ENCODE measurements at regions not wholly inside any gene's neighbourhood (a gene's known extent, or its start where the extent isn't known, plus 50 kb on each side); places are given as distances from the start of the nearest gene placed in this dataset.

DNA sequence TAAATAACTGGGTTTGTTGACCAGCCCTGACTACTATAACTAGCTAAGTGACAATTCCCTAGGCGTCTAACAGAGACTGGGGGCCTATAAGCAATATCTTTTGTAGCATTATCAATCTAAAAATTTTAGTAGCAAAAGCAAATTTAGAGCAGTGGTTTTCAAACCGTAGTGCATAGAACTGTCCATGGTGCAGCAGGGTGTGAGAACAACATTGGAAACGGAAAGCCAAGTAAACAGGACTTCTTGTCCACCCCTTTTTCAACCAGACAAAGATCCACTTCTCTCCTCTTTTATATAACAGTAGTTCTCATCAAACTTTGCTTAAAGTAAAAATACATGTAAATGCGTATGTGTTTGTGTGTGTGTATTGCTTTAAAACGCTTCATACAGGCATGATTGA is 1099.1 kb upstream of the ATXN8OS start:
- H2AFZ ChIP-seq (replicated peaks) = no peak overlapping the region
- Mint-ChIP-seq H3K27ac (no peak overlapping the region), H3K27me3 (ENCODE audit: insufficient read depth, low read depth) (no peaks in the 10 kb centered on the region), H3K9me3 (peaks cover 5% of the 10 kb centered on the region), H3K4me3 (no peak overlapping the region), H3K36me3 (no peaks in the 10 kb centered on the region), H3K4me1 (no peaks in the 10 kb centered on the region)
- peaks cover 8% of the 10 kb centered on the region for H3F3A ChIP-seq (ENCODE audit: low read depth)
- no peaks in the 10 kb centered on the region for H3K36me3 ChIP-seq
- TF ChIP-seq, protein P1, sequence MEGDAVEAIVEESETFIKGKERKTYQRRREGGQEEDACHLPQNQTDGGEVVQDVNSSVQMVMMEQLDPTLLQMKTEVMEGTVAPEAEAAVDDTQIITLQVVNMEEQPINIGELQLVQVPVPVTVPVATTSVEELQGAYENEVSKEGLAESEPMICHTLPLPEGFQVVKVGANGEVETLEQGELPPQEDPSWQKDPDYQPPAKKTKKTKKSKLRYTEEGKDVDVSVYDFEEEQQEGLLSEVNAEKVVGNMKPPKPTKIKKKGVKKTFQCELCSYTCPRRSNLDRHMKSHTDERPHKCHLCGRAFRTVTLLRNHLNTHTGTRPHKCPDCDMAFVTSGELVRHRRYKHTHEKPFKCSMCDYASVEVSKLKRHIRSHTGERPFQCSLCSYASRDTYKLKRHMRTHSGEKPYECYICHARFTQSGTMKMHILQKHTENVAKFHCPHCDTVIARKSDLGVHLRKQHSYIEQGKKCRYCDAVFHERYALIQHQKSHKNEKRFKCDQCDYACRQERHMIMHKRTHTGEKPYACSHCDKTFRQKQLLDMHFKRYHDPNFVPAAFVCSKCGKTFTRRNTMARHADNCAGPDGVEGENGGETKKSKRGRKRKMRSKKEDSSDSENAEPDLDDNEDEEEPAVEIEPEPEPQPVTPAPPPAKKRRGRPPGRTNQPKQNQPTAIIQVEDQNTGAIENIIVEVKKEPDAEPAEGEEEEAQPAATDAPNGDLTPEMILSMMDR (IDR thresholded peaks at IDR 0.05) = no peak
- no peak for TF ChIP-seq EZH2 (IDR thresholded peaks at IDR 0.05)
- no peak for TF ChIP-seq EZH2phosphoT487 (IDR thresholded peaks at IDR 0.05)
- H3K4me3 ChIP-seq = no peak overlapping the region
- no peak for DNase-seq (ENCODE audit: low spot score)
- no peaks in the 10 kb centered on the region for H3K79me2 ChIP-seq (ENCODE audit: low read depth)
- H3K27ac ChIP-seq = no peak overlapping the region
- no peaks in the 10 kb centered on the region for H4K20me1 ChIP-seq (ENCODE audit: low read depth)
- H3K9me3 ChIP-seq (ENCODE audit: low read depth) = no peaks in the 10 kb centered on the region
- no peak overlapping the region for H3K4me2 ChIP-seq
- no peaks in the 10 kb centered on the region for H3K27me3 ChIP-seq
- no peak overlapping the region for H3K9ac ChIP-seq
- peaks cover 2% of the 10 kb centered on the region for H3K4me1 ChIP-seq

DNA sequence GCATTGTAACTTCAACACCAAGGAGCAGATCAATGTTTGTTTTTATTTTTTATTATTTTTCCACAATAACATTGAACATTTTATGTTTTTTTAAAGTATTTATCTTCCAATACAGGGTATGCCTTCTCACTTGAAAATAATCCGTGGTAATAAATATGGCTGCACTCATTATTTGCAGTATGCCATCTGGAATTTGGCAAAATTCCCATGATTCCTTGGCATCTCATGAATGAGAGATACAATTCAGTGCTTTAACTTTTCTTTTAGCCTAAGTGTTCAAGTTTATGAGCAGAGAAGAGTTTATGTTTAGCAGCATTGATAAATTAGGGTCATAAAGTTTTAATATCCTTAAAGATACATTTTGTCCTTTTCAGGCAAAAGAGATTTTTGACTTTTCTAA is 1109.6 kb upstream of the ATXN8OS start:
- no peaks in the 10 kb centered on the region for H3K36me3 Mint-ChIP-seq
- H3K9me3 Mint-ChIP-seq = peaks cover 26% of the 10 kb centered on the region
- peaks cover 6% of the 10 kb centered on the region for H3K9me3 ChIP-seq (ENCODE audit: low read depth)
- no peaks in the 10 kb centered on the region for H3K36me3 ChIP-seq
- no peaks in the 10 kb centered on the region for H3K4me1 ChIP-seq
- no peaks in the 10 kb centered on the region for H3K79me2 ChIP-seq (ENCODE audit: low read depth)
- H3K9ac ChIP-seq = no peak overlapping the region
- H3F3A ChIP-seq (ENCODE audit: low read depth) = no peaks in the 10 kb centered on the region
- no peak overlapping the region for H3K4me3 ChIP-seq
- no peaks in the 10 kb centered on the region for H4K20me1 ChIP-seq (ENCODE audit: low read depth)
- H3K27ac ChIP-seq = no peak overlapping the region
- H3K27me3 Mint-ChIP-seq (ENCODE audit: insufficient read depth, low read depth) = peaks cover 3% of the 10 kb centered on the region
- H3K4me3 Mint-ChIP-seq = no peak overlapping the region
- H2AFZ ChIP-seq (replicated peaks) = no peak overlapping the region
- H3K4me1 Mint-ChIP-seq = no peaks in the 10 kb centered on the region
- TF ChIP-seq, protein P1 (IDR thresholded peaks at IDR 0.05) = no peak
- no peak for TF ChIP-seq EZH2phosphoT487 (IDR thresholded peaks at IDR 0.05)
- TF ChIP-seq EZH2 (IDR thresholded peaks at IDR 0.05) = no peak
- no peaks in the 10 kb centered on the region for H3K27me3 ChIP-seq
- no peak overlapping the region for H3K27ac Mint-ChIP-seq
- H3K4me2 ChIP-seq = no peak overlapping the region
- no peak for DNase-seq (ENCODE audit: low spot score)

DNA sequence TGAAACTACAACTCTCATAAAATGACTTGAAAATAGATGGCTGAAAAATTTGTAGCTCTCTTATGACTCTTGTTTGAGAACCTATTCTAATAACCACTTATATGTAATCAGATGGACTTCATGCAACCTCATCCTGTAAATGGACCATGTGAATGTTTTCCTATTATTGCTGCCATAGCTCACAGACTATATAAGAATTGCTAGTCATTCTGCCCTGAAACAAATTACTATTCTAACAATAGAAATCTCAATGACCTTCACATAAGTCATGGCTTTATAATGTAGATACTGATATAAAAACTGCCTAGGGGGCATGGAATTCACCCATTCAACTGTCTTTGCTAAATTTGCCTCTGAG is 1111.0 kb upstream of the ATXN8OS start:
- Mint-ChIP-seq H3K27ac (no peak overlapping the region), H3K4me3 (no peak overlapping the region), H3K36me3 (no peaks in the 10 kb centered on the region), H3K27me3 (ENCODE audit: insufficient read depth, low read depth) (peaks cover 3% of the 10 kb centered on the region), H3K9me3 (peaks cover 17% of the 10 kb centered on the region), H3K4me1 (no peaks in the 10 kb centered on the region)
- H4K20me1 ChIP-seq (ENCODE audit: low read depth) = no peaks in the 10 kb centered on the region
- no peak overlapping the region for H3K9ac ChIP-seq
- H3F3A ChIP-seq (ENCODE audit: low read depth) = no peaks in the 10 kb centered on the region
- H3K4me2 ChIP-seq = no peak overlapping the region
- H2AFZ ChIP-seq (replicated peaks) = no peak overlapping the region
- no peak overlapping the region for H3K27ac ChIP-seq
- no peaks in the 10 kb centered on the region for H3K4me1 ChIP-seq
- TF ChIP-seq EZH2phosphoT487 (IDR thresholded peaks at IDR 0.05) = no peak
- TF ChIP-seq, protein P1 (IDR thresholded peaks at IDR 0.05) = no peak
- TF ChIP-seq EZH2 (IDR thresholded peaks at IDR 0.05) = no peak
- H3K79me2 ChIP-seq (ENCODE audit: low read depth) = no peaks in the 10 kb centered on the region
- peaks cover 2% of the 10 kb centered on the region for H3K9me3 ChIP-seq (ENCODE audit: low read depth)
- no peaks in the 10 kb centered on the region for H3K27me3 ChIP-seq
- no peak for DNase-seq (ENCODE audit: low spot score)
- no peak overlapping the region for H3K4me3 ChIP-seq
- no peaks in the 10 kb centered on the region for H3K36me3 ChIP-seq

Data from neural progenitor cell (in vitro differentiated cells).